ENCODE measurements at regions not wholly inside any gene's neighbourhood (a gene's known extent, or its start where the extent isn't known, plus 50 kb on each side); places are given as distances from the start of the nearest gene placed in this dataset.

DNA sequence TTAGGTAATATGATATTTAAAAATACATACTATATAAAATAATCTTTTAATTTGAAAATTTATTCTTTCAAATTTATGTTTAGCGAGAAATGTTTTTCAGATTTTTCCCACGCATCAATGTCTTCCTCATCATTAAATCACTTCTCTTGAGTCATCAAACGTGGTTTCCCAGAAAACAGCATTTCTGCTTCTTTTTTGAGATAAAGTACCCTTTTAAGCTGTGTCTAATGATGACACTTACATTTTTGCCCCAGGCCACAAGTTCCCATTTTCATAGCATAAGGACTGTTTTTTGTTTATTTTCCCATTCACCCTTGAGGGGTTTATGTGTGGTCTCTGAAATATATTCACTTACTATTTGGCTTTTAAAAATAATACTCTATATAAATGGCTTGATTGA, 139.0 kb upstream of the HS3ST3A1 start:
- Histone ChIP-seq H3K9me3 (ENCODE audit: control insufficient read depth in 4 of 4, low read length in 3 of 4) (no peaks in the 10 kb centered on the region), H3K9ac (ENCODE audit: low read depth in 1 of 2, low read length in 2 of 2) (no peak overlapping the region), H3K27ac (ENCODE audit: low read depth in 1 of 2, low read length in 2 of 2) (no peak overlapping the region), H3K4me3 (ENCODE audit: low read depth in 1 of 3, low read length in 3 of 3) (no peak overlapping the region), H3K36me3 (ENCODE audit: control insufficient read depth in 4 of 4, insufficient read depth in 3 of 4, low read depth in 1 of 4, low read length in 3 of 4) (no peaks in the 10 kb centered on the region), H3K4me1 (ENCODE audit: control insufficient read depth in 4 of 4, insufficient read depth in 4 of 4, low read length in 3 of 4) (no peaks in the 10 kb centered on the region), H3K27me3 (ENCODE audit: control insufficient read depth in 4 of 4, insufficient read depth in 4 of 4, low read length in 3 of 4) (no peaks in the 10 kb centered on the region)
- DNase-seq (ENCODE audit: low spot score) = no peak
- TF ChIP-seq YY1 (IDR thresholded peaks at IDR 0.05) = no peak
- TF ChIP-seq RAD21 (IDR thresholded peaks at IDR 0.05) = no peak
- no peak for TF ChIP-seq ZBTB33 (IDR thresholded peaks at IDR 0.05)
- TF ChIP-seq REST (IDR thresholded peaks at IDR 0.05) = no peak
- TF ChIP-seq JUND (IDR thresholded peaks at IDR 0.05) = no peak
- no peak for TF ChIP-seq RXRA (IDR thresholded peaks at IDR 0.05)
- TF ChIP-seq, protein P1, sequence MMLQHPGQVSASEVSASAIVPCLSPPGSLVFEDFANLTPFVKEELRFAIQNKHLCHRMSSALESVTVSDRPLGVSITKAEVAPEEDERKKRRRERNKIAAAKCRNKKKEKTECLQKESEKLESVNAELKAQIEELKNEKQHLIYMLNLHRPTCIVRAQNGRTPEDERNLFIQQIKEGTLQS (IDR thresholded peaks at IDR 0.05) = no peak
- no peak for TF ChIP-seq EGR1 (IDR thresholded peaks at IDR 0.05; ENCODE audit: low read depth in 2 of 2)
- no peak for TF ChIP-seq NR2F2 (IDR thresholded peaks at IDR 0.05)
- TF ChIP-seq HNF4G (IDR thresholded peaks at IDR 0.05) = no peak
- TF ChIP-seq FOXA1 (IDR thresholded peaks at IDR 0.05) = no peak
- no peak for TF ChIP-seq GABPA (IDR thresholded peaks at IDR 0.05 in 1 of 2, conservative IDR thresholded peaks at IDR 0.05 in 1 of 2)
- TF ChIP-seq FOXA2 (IDR thresholded peaks at IDR 0.05) = no peak
- WGBS = 87% methylated on average over 3 of the region's 3 CpGs

- H3K4me1 ChIP-seq (ENCODE audit: control insufficient read depth in 4 of 4, insufficient read depth in 4 of 4, low read length in 3 of 4) = no peaks in the 10 kb centered on the region
- no peak for DNase-seq (ENCODE audit: low spot score)
- H3K27ac ChIP-seq (ENCODE audit: low read depth in 1 of 2, low read length in 2 of 2) = no peak overlapping the region
- 75% methylated on average over 1 of the region's 1 CpG for WGBS
- no peaks in the 10 kb centered on the region for H3K9me3 ChIP-seq (ENCODE audit: control insufficient read depth in 4 of 4, low read length in 3 of 4)
- H3K9ac ChIP-seq (ENCODE audit: low read depth in 1 of 2, low read length in 2 of 2) = no peak overlapping the region
- H3K36me3 ChIP-seq (ENCODE audit: control insufficient read depth in 4 of 4, insufficient read depth in 3 of 4, low read depth in 1 of 4, low read length in 3 of 4) = no peaks in the 10 kb centered on the region
- TF ChIP-seq HNF4G (IDR thresholded peaks at IDR 0.05) (no peak), REST (IDR thresholded peaks at IDR 0.05) (no peak), YY1 (IDR thresholded peaks at IDR 0.05) (no peak), FOXA1 (IDR thresholded peaks at IDR 0.05) (no peak), RAD21 (IDR thresholded peaks at IDR 0.05) (no peak), HNF4A (conservative IDR thresholded peaks at IDR 0.05) (no peak)
- TF ChIP-seq, protein P2, sequence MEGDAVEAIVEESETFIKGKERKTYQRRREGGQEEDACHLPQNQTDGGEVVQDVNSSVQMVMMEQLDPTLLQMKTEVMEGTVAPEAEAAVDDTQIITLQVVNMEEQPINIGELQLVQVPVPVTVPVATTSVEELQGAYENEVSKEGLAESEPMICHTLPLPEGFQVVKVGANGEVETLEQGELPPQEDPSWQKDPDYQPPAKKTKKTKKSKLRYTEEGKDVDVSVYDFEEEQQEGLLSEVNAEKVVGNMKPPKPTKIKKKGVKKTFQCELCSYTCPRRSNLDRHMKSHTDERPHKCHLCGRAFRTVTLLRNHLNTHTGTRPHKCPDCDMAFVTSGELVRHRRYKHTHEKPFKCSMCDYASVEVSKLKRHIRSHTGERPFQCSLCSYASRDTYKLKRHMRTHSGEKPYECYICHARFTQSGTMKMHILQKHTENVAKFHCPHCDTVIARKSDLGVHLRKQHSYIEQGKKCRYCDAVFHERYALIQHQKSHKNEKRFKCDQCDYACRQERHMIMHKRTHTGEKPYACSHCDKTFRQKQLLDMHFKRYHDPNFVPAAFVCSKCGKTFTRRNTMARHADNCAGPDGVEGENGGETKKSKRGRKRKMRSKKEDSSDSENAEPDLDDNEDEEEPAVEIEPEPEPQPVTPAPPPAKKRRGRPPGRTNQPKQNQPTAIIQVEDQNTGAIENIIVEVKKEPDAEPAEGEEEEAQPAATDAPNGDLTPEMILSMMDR (IDR thresholded peaks at IDR 0.05; ENCODE audit: low read depth, low read length, missing input control) = no peak
- TF ChIP-seq, protein P1 (IDR thresholded peaks at IDR 0.05) = no peak
- H3K4me3 ChIP-seq (ENCODE audit: low read depth in 1 of 3, low read length in 3 of 3) = no peak overlapping the region
- H3K27me3 ChIP-seq (ENCODE audit: control insufficient read depth in 4 of 4, insufficient read depth in 4 of 4, low read length in 3 of 4) = no peaks in the 10 kb centered on the region
Observed at GRCh38 chr17:13741744-13742143, 140.0 kb upstream of the HS3ST3A1 start.
